GM19467 (cell line): ENCODE measurements at regions not wholly inside any gene's neighbourhood (a gene's known extent, or its start where the extent isn't known, plus 50 kb on each side); places are given as distances from the start of the nearest gene placed in this dataset.

Experiments used
- ATAC-seq: cut with Tn5 transposase; IDR thresholded peaks from one replicate; pipeline ENCODE4 v1.9.1; 2021; ENCODE audit warnings: mild to moderate bottlenecking, moderate library complexity; ENCODE audit not compliant: unreplicated experiment

DNA sequence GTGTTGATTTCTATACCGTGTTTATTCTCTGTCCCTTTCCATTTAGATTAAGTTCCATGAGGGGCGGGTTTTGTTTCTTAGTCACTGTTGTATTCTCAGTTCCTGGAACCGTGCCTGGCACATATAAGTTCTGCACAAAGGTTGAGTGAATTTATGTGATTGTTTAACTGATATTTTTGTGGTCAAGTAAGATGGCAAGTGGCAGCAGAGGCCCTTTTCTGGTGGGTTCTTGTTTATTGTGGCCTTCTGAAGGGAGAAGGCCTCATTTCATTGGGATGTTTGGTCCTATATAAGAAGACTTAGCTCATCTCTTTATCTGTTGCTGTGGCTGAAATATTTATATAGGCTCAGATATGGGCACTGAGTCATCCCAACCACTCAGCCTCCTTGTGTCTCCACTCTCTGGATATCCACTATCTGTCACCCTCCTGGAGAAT lies 262.5 kb downstream of the PSAT1 start:
- no peak for ATAC-seq

DNA sequence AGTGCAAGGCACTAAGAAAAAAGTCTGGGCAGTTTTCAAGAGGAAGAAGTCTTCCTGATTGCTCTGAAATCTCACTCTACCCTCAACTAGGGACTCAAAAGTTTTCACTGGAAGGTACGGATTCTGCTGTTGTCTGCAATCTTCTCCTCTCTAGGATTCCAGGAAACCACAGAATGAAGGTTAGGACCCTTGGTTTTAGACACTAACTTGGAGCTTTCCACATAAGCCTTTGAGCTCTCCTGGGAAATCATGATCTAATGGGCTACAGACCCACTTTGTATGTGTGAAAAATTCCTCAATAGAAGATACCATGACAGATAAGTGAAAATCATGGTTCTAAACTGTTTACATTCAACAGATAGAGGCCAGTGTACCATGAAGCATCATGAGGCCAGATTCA lies 265.1 kb downstream of the PSAT1 start:
- ATAC-seq = no peak

DNA sequence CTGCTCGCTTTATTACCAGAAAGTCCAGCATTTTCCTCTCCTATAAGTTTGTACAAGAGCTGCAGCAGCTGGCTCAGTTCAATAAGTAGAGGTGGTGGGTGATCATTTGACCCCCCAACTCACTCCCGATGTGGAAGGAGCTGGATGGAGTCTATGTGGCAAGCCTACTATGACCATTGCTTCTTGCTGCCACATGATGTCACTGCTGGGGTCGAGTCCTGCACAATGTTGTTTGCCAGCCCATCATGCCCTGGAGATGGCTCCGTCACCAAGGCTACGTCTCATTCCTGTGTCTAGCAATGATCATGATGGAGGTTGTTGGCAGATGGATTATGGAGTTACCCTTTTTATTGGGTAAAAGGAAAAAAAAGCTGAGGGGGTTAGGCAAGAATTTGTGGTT lies 266.3 kb downstream of the PSAT1 start:
- ATAC-seq = no peak

DNA sequence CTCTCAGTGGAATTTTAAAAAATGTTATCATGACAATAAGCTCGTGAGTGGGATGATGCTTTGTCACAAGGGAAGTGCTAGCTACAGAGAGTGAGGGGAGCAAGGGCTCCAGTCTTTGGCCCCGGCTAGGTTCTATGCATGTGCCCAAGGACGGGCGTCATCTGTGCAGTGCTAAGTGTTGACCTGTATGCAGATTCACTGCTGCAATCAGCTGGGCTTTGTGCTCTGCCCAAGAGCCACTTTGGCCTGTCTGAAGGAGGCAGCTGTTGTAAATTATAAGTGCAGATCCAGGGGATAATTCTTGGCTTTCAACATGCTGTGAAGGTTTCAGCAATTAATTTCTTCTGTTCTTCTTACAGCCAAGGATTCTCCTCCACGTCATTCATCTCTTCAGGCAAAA lies 268.6 kb downstream of the PSAT1 start:
- no peak for ATAC-seq

DNA sequence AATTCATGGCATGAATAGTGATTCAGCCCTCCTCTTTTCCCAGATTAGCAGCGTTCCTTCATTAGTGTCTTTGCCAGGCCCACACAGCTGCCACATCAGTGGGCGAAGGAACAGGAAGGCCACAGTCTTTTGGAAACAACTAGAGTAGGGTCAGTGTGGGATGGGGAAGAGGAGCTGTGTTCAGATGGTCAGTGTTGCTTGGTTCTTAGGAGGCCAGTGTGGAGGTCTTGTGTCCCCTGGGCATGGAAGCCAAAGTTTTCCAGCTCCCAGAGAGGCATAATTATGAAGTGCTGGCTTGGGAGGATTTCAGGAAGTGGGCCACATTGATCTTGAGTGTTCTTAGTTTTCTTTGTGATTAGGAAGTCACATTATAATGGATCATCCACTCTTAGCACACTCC lies 269.6 kb downstream of the PSAT1 start:
- ATAC-seq = no peak

DNA sequence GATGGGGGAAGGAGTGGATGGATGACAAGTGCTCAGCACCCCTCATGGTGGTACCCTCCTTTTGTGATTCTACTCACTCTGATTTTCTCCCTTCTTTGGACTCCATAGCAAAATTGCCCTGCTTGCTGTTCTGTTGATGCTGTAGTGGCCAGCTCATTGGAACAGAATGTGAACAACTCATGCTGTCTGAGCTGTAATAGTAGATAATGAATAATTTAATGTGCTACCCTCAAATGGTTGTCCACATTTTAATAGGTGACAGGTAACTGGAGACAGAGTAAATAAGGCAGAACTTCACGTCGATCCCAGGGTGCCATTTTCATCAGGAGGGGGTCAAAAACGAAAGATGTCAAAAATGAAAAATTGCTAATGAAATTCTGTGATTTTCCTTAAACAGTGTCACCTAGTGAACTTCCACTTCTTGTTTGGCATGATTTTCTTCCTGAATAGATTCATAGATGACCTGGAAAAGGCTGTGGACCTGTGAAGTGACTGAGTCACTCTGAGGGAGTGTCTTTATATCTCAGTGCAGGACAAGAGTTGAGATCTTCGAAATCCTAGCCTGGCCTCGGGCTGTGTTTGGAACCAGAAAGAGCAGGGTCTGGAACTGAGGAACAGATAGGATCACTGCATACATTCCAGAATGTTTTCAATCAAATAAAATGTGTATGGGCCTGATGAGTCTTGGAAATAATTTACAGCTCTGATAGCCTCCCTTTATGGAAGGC lies 270.2 kb downstream of the PSAT1 start:
- ATAC-seq = no peak

DNA sequence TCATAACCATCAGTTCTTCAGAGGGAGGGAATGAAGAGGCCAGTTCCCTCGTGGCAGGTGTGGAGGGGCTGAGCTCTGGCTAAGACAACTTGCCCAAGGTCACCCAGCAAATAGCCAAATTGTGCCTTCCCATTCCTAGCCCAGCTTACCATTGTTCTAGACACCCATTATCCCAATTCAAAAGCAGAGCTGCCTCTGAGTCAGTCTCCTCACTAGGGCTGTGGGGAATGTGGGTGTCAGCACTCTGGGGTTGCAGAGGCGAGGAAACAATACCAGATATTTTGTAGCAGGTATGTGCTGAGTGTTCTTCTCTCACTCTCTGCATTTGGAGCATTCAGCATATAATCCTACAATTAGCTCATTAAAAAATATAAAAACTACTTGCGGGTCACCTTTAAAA lies 270.8 kb downstream of the PSAT1 start:
- ATAC-seq = no peak

DNA sequence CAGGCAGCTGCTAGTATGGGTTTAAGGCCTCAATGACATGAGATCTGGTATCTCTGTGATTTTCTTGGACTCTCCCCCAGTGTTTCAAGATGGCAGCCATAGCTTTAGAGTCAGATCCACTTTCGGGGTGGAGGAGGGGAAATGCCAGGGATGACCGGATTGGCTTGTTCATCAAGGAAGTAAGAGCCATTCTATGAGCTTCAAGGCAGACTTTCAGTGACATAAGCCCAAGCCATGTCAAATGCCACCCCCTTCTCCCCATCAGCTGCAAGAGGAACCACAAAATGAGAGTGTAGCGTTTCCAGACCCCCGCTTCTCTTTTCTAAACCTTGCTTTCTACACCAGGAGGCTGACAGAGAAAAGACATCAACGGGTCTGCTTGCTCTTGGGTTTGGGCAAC lies 271.8 kb downstream of the PSAT1 start:
- no peak for ATAC-seq

DNA sequence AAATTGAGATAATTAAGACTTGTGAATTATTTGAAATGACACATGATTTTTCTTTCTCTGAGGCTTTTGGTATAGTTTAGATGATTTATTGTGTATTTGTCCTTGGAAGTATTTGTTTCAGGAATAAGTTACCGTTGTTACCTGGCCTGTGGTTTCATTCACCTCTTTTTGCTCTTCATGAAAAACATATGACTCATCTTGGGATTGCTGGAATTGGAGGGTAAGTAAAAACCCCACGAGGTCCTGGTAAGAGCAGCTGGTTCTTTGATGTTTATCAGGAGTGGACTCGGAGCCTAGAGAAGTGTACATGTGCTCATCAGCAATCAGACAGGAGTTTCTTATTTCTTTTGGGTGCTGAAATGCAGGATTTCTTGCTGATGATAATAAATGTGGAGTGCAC lies 275.3 kb downstream of the PSAT1 start:
- ATAC-seq = no peak

DNA sequence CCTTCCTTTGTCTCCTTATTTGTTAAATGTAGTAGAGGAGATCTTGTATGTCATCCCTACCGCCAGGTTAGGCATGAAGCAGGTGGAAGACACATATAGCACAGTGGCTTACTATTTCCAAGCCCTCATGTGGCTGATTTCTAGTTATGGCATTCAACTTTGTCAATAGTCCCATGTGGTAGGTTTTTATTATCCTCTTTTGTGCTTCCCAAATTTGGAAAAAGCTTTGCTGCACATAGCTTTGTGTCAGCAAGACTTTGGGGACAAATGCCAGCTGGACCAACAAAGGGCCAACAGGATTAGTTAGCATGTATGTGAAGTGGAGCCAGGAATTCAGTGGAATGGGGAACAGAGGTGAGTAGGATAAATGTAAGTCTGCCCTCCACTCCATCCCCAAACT lies 276.3 kb downstream of the PSAT1 start:
- ATAC-seq = no peak

DNA sequence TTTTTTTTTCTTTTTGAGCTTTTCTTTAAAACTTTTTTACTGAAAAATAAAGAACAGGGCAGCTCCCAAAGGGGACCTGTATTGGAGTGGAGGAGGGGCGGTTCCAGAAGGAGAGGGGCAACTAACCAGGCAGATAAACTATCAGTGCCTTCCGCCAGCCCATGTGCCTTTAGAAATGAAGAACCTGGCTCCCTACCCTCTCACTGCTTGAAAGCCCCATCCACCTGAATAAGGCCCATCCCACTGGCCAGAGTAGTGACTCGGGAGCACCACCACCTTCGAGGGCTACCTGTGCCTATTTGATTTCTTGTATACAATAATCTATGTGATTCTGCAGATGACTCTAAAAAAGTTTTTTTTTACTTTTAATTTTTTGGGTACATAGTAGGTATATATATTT lies 276.7 kb downstream of the PSAT1 start:
- ATAC-seq = no peak

DNA sequence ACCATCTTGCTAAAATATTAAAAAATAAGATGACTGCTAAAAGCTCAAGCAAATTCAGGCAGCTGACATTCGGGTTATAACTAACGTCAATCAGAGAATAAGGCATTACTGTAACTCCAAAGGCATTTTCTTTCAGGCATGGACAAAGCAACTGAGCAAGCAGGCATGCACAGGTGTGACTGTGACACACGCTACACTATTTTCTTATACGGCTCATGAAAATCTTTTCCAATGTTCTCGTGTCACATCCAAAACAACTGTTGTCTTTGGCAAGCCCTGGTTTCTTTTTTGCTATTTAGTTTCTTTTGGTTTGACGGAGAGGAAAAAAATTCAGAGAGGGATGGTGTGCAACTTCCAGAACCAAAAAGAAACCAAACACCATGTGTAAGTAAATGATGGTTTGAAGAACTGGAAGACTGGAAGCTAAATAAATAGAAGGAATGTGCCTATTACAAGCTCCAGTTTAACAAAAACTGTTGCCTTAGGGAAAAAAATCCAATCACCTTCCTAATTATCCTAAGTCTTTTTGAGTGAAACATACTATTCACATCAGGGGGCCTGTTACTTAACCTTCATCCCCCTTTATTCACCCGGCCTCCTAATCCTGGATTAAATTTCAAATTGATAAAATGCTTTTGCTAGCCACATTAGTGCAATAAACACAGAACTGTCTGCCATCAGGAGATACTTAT lies 277.6 kb downstream of the PSAT1 start:
- no peak for ATAC-seq

DNA sequence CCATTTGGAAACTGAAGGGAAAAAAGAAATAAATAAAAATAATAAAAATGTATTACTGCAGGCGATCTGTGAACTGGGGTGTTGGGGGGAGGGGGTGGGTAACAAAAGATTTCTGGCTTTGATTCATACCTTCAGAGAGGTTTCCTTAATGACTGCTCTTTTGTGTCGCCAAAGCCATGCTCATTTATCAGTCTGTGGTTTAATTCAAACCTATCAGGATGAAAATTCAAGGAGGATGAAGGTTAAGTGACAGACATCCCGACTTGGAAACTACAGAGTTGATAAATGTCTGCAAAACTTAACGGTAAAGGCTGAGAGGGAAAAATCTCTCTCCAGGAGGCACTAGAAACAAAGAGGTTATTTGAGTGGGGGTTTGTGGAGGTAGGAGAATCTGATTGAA lies 278.2 kb downstream of the PSAT1 start:
- no peak for ATAC-seq

DNA sequence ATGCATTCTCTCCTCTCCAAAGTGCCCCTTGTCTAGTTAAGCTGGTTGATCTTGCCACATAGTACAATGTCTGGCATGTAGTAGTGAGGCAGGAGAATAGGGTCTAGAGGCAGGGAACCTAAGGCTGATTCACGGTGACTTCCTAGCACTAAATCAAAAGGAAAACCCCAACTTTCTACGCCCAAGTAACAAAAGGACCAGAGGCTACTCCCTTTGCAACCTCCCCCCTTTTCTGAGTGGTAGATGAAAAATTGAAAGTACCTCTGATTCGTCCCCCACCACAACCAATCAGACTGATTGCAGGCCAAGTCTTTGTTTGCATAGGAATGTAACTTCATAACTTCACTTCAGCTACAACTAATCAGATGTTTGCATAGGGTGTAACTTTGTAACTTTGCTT lies 278.8 kb downstream of the PSAT1 start:
- ATAC-seq = no peak

DNA sequence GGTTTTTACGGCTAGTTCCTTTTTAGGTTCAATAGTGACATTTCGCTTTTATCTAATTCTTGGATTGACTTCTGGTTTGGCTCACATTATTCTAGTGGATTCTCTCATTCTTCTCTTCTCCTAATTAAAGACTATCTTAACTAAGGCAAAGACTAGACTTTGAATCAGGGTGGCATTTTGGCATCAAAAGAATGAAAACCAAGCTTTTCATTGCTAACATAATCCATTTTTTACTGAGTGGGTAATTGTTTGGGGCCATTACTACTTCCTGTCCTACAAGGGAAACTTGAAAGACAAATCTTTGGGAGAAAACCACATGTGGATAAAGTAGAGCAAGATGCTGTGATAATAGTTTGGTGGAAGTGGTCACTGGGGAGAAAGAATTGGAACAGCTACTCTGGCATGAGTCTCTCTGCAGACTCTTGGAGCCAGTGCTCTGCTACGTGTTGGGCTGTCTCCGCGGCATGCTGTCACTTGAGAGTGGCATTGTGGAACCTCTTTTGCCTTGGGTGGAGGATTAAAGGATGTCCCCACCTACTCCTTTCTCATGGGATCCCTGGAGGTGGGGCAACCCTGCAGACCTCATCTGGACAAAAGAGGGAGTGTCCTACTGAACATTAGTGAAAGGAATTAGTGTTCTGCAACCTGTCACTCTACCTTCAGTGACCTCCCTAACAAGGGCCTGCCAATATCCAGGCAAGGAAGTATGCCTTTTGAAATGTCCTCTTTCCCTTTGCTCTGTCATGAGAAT lies 280.4 kb downstream of the PSAT1 start:
- ATAC-seq = no peak

DNA sequence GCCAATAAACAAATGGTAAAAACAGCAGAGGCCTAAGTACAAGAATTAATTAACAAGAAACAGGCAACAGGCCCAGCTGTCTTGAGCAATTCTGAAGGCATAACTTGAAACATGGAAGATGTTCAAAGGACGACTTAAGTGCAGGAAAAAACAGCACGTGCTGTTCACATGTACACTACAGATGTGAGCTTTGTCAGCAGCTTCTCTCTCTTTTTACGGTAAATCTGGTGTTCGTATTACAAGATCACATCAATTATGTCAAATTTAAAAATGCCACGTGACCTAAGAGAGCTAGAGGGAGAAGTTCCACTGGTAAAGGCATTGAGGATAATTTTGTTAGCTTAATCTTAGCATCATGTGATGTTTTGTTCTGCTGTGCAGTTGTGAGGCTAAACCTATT lies 281.1 kb downstream of the PSAT1 start:
- ATAC-seq = no peak

DNA sequence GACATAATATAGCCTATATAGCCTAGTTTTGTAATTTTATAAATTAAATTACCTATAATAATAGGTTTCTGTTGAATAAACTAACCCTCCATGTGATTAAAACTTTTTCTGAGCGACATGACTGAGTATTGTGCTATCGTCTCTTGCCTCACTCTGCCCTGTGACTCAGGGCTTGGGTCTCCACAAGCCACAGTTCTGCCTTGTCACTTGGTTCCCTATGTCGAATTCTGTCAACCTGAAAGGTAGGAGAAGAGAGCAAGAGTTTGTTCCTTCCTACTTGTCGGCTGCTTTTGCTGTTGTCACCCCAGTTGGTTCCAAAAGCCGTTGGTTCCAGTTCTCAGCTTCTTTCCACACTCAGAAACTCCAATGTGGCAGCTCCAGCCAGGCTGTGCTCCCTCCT lies 285.9 kb downstream of the PSAT1 start:
- no peak for ATAC-seq

DNA sequence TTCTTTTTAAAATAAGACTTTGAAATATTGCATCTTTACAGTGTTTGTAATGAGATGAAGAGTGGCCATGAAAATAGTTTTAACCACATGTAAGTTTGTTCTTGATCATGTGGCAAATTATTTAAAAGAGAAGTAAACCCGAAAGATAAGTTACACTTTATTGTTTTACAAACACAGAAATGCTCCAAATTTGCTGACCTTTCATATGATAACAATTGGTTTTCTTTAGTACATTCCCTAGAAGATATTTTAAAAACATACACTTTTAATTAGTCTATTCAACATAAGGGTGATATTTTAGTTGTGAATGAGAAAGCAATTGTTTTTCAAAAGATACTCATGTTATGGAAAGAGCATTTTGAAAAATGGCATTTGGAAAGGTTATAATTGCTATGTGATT lies 287.7 kb downstream of the PSAT1 start:
- ATAC-seq = no peak

DNA sequence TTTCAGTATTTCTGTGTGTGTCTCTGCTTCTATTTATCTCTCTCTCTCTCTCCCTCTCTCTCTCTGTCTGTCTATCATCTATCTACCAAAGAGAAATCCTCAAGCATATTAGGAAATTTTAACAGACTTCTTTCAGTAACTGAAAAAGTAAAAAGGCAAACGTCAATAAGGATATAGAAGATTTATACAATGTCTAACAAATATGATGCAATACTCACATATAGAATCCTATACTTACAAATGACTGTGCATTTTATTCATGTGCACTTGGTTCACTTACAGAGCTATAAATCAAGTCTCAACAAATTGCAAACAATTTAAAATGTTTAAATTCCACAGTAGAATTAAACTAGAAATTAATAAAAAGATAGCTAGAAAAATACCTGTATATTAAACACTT lies 289.0 kb downstream of the PSAT1 start:
- no peak for ATAC-seq

DNA sequence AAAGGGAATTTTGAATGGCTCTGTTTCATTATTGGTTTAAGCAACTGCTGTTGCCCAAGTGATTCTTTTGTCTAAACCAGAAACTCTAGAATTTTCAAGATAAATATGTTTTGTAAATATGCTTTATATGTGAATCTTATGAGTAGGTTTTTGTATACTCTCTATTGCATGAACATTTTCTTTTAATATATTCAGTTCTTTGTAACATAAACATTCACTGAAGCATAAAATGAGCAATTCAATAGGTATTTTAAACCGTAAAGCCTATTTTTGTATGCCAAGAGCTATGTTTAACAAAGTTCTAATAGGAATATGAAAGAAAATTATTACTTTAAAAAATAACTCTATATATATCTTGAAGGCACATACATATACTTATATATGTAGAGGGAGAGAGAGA lies 293.1 kb downstream of the PSAT1 start:
- ATAC-seq = no peak

DNA sequence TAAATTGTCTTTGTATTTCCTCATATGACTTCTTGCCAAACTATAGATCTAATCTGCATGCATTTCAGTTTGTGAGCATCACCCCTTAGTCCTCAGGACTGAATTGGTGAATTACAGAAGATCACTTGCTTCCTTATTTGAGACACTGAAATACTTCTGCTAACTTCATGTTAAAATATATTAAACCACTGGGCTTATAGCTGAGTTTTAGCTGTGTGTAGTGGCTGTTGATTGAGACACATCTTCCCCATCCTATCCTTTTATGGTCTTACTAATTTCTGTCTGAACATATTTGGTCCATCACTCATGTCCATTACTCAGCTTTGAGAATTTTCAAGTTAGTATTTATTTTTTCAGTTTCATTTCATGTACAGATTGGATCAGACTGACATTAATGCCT lies 295.9 kb downstream of the PSAT1 start:
- no peak for ATAC-seq
